Liver (tissue), 3 donors: ENCODE measurements at regions not wholly inside any gene's neighbourhood (a gene's known extent, or its start where the extent isn't known, plus 50 kb on each side); places are given as distances from the start of the nearest gene placed in this dataset.

Source experiments
- CTCF ChIP-seq: fragments of 150-350 bp; IDR thresholded peaks from 2 replicates; pipeline ENCODE4 v1.5.1; 2017; ENCODE audit warnings: improper control_type of control experiment, low read depth, low read length; ENCODE audit not compliant: missing input control
- FOXA2 ChIP-seq: IDR thresholded peaks from 2 replicates; pipeline ENCODE4 v1.6.1; 2016; ENCODE audit warnings: antibody characterized with exemption
- JUND ChIP-seq, 2 donors: IDR thresholded peaks; 2 replicates each; pipeline ENCODE4 v1.6.1; 2016; ENCODE audit warnings: antibody characterized with exemption in 2 of 2
- RXRA ChIP-seq, 2 donors: IDR thresholded peaks; 2 replicates each; pipeline ENCODE4 v1.6.1; 2017 to 2018; ENCODE audit warnings: antibody characterized with exemption in 2 of 2, mild to moderate bottlenecking in 1 of 2
- SP1 ChIP-seq: IDR thresholded peaks from 2 replicates; pipeline ENCODE4 v1.6.1; 2018; ENCODE audit warnings: antibody characterized with exemption, mild to moderate bottlenecking
- TAF1 ChIP-seq: conservative IDR thresholded peaks from 2 replicates; pipeline ENCODE4 v1.6.1; 2016; ENCODE audit warnings: antibody characterized with exemption, mild to moderate bottlenecking
- YY1 ChIP-seq: IDR thresholded peaks from 2 replicates; pipeline ENCODE4 v1.6.1; 2016; ENCODE audit warnings: antibody characterized with exemption, mild to moderate bottlenecking
- donor health status: healthy.
- donor health status: healthy.

- TF ChIP-seq CTCF (no peak), RXRA (IDR thresholded peaks at IDR 0.05) (no peak), SP1 (no peak), TAF1 (no peak), FOXA2 (no peak), YY1 (no peak), JUND (IDR thresholded peaks at IDR 0.05) (no peak)
These were observed 171.5 kb upstream of the CSNK1A1L start for GRCh38 chr13:37277007-37277406.
